ENCODE measurements at regions not wholly inside any gene's neighbourhood (a gene's known extent, or its start where the extent isn't known, plus 50 kb on each side); places are given as distances from the start of the nearest gene placed in this dataset.

- TF ChIP-seq POLR2A (IDR thresholded peaks at IDR 0.05) = no peak
- TF ChIP-seq POLR2AphosphoS5 (IDR thresholded peaks at IDR 0.05) = no peak
- TF ChIP-seq CTCF (IDR thresholded peaks at IDR 0.05) = no peak
- no peak for TF ChIP-seq EP300 (IDR thresholded peaks at IDR 0.05)
These were observed 320.7 kb downstream of the CYP26B1 start for GRCh38 chr2:71826826-71827523.

Data from stomach (tissue), 4 donors.